HepG2 (cell line): ENCODE measurements at regions not wholly inside any gene's neighbourhood (a gene's known extent, or its start where the extent isn't known, plus 50 kb on each side); places are given as distances from the start of the nearest gene placed in this dataset.

Source experiments
- DZIP1 ChIP-seq: sonication (generic); formaldehyde crosslinking; IDR thresholded peaks from 2 replicates; pipeline ENCODE4 v1.5.0; 2020; ENCODE audit warnings: mild to moderate bottlenecking, missing genetic modification reagents
- HOXD1 ChIP-seq: sonication (generic); formaldehyde crosslinking; IDR thresholded peaks from 2 replicates; pipeline ENCODE4 v1.5.0; 2020; ENCODE audit warnings: missing genetic modification reagents
- IRX3 ChIP-seq: sonication (generic); formaldehyde crosslinking; IDR thresholded peaks from 2 replicates; pipeline ENCODE4 v1.8.1; 2023; ENCODE audit warnings: mild to moderate bottlenecking, low read depth, missing genetic modification reagents, borderline replicate concordance
- KLF16 ChIP-seq, 2 experiments: sonication (generic) in 1 of 2; formaldehyde crosslinking in 1 of 2; IDR thresholded peaks; 2 replicates each; pipeline versions ENCODE4 v1.6.1 to v1.8.0; 2016 to 2023; ENCODE audit warnings: missing genetic modification reagents in 2 of 2, missing compliant biosample characterization in 1 of 2
- MEIS2 ChIP-seq: sonication (generic); formaldehyde crosslinking; IDR thresholded peaks from 2 replicates; pipeline ENCODE4 v1.9.0; 2021; ENCODE audit warnings: mild to moderate bottlenecking, missing genetic modification reagents
- POGZ ChIP-seq: sonication (generic); formaldehyde crosslinking; IDR thresholded peaks from 2 replicates; pipeline ENCODE4 v1.4.0; 2020; ENCODE audit warnings: mild to moderate bottlenecking, missing genetic modification reagents
- RFX1 ChIP-seq: fragments of 450-650 bp; IDR thresholded peaks from 2 replicates; pipeline ENCODE4 v1.6.1; 2017
- RFXAP ChIP-seq: sonication (generic); formaldehyde crosslinking; IDR thresholded peaks from 2 replicates; pipeline ENCODE4 v1.4.0; 2020; ENCODE audit warnings: missing genetic modification reagents, borderline replicate concordance
- SNAPC2 ChIP-seq: sonication (generic); formaldehyde crosslinking; IDR thresholded peaks from 2 replicates; pipeline ENCODE4 v1.8.1; 2022; ENCODE audit warnings: mild to moderate bottlenecking, missing genetic modification reagents
- STAG1 ChIP-seq: sonication (generic); formaldehyde crosslinking; IDR thresholded peaks from 2 replicates; pipeline ENCODE4 v1.4.0; 2020; ENCODE audit warnings: missing genetic modification reagents
- ZEB1 ChIP-seq: IDR thresholded peaks from 2 replicates; pipeline ENCODE4 v1.6.1; 2012; ENCODE audit warnings: mild to moderate bottlenecking, low read depth, inconsistent platforms; ENCODE audit not compliant: insufficient replicate concordance
- ZNF296 ChIP-seq: sonication (generic); formaldehyde crosslinking; conservative IDR thresholded peaks from 2 replicates; pipeline ENCODE4 v1.5.0; 2020; ENCODE audit warnings: mild to moderate bottlenecking, missing genetic modification reagents
- ZNF331 ChIP-seq: sonication (generic); formaldehyde crosslinking; IDR thresholded peaks from 2 replicates; pipeline ENCODE4 v1.4.0; 2020; ENCODE audit warnings: missing genetic modification reagents
- ZNF609 ChIP-seq: sonication (generic); formaldehyde crosslinking; IDR thresholded peaks from 2 replicates; pipeline ENCODE4 v1.4.0; 2020; ENCODE audit warnings: mild to moderate bottlenecking, missing genetic modification reagents, borderline replicate concordance
- TF ChIP-seq, protein P1 (sequence below): sonication (generic); formaldehyde crosslinking; IDR thresholded peaks from 2 replicates; pipeline ENCODE4 v1.4.0; 2020; ENCODE audit warnings: low read depth, mild to moderate bottlenecking, missing genetic modification reagents
- TF ChIP-seq, protein P2 (sequence below): sonication (generic); formaldehyde crosslinking; IDR thresholded peaks from 2 replicates; pipeline ENCODE4 v1.4.0; 2020; ENCODE audit warnings: mild to moderate bottlenecking, missing genetic modification reagents

GRCh38 chr4:123649645-123650391 lies 253.2 kb downstream of the SPRY1 start (continued):
- TF ChIP-seq ZNF609 (CRISPR knock-in tag) = 0 out of 2 replicates have a peak, but pooled peaks have one; percentile 33
- TF ChIP-seq DZIP1 (CRISPR knock-in tag) = no peak
- TF ChIP-seq, protein P1, sequence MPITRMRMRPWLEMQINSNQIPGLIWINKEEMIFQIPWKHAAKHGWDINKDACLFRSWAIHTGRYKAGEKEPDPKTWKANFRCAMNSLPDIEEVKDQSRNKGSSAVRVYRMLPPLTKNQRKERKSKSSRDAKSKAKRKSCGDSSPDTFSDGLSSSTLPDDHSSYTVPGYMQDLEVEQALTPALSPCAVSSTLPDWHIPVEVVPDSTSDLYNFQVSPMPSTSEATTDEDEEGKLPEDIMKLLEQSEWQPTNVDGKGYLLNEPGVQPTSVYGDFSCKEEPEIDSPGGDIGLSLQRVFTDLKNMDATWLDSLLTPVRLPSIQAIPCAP (CRISPR knock-in tag) = no peak
- peak; percentile 90 for TF ChIP-seq RFX1
- TF ChIP-seq ZNF296 (CRISPR knock-in tag) = no peak
- peak; percentile 28; the same call in 1 of the 2 replicates for TF ChIP-seq SNAPC2 (CRISPR knock-in tag)
- TF ChIP-seq MEIS2 (CRISPR knock-in tag) = peak; percentile 75
- no peak for TF ChIP-seq ZEB1
- peak; percentile 50 for TF ChIP-seq POGZ (CRISPR knock-in tag)
- TF ChIP-seq RFXAP (CRISPR knock-in tag) = peak; percentile 21; the same call in 1 of the 2 replicates
- TF ChIP-seq, protein P2, sequence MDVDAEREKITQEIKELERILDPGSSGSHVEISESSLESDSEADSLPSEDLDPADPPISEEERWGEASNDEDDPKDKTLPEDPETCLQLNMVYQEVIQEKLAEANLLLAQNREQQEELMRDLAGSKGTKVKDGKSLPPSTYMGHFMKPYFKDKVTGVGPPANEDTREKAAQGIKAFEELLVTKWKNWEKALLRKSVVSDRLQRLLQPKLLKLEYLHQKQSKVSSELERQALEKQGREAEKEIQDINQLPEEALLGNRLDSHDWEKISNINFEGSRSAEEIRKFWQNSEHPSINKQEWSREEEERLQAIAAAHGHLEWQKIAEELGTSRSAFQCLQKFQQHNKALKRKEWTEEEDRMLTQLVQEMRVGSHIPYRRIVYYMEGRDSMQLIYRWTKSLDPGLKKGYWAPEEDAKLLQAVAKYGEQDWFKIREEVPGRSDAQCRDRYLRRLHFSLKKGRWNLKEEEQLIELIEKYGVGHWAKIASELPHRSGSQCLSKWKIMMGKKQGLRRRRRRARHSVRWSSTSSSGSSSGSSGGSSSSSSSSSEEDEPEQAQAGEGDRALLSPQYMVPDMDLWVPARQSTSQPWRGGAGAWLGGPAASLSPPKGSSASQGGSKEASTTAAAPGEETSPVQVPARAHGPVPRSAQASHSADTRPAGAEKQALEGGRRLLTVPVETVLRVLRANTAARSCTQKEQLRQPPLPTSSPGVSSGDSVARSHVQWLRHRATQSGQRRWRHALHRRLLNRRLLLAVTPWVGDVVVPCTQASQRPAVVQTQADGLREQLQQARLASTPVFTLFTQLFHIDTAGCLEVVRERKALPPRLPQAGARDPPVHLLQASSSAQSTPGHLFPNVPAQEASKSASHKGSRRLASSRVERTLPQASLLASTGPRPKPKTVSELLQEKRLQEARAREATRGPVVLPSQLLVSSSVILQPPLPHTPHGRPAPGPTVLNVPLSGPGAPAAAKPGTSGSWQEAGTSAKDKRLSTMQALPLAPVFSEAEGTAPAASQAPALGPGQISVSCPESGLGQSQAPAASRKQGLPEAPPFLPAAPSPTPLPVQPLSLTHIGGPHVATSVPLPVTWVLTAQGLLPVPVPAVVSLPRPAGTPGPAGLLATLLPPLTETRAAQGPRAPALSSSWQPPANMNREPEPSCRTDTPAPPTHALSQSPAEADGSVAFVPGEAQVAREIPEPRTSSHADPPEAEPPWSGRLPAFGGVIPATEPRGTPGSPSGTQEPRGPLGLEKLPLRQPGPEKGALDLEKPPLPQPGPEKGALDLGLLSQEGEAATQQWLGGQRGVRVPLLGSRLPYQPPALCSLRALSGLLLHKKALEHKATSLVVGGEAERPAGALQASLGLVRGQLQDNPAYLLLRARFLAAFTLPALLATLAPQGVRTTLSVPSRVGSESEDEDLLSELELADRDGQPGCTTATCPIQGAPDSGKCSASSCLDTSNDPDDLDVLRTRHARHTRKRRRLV = no peak
- peak in 1 of 2 experiments; percentile 62; a peak in 1 of 4 replicates for TF ChIP-seq KLF16 (CRISPR knock-in tag; IDR thresholded peaks at IDR 0.05)
- TF ChIP-seq IRX3 (CRISPR knock-in tag) = no peak
- TF ChIP-seq ZNF331 (CRISPR knock-in tag) = 0 out of 2 replicates have a peak, but pooled peaks have one; percentile 52
- TF ChIP-seq HOXD1 (CRISPR knock-in tag) = no peak
- TF ChIP-seq STAG1 (CRISPR knock-in tag) = no peak; the same call in 1 of the 2 replicates
